GM10248 (cell line): ENCODE measurements at regions not wholly inside any gene's neighbourhood (a gene's known extent, or its start where the extent isn't known, plus 50 kb on each side); places are given as distances from the start of the nearest gene placed in this dataset.

Experiments used
- CTCF ChIA-PET: fragments of 300-600 bp; sonication (Branson Sonifier 250); formaldehyde crosslinking; extraction: SDS; loops from one replicate; lab custom pipeline; 2021; ENCODE audit warnings: antibody characterized with exemption; lab: Yijun Ruan, JAX
- POLR2A ChIA-PET: fragments of 350-650 bp; sonication (Branson Sonifier 250); formaldehyde crosslinking; extraction: SDS; loops from one replicate; lab custom pipeline; 2020; ENCODE audit warnings: antibody characterized with exemption; lab: Yijun Ruan, JAX
- DNase-seq: peaks from one replicate; pipeline ENCODE4 v3.0.0; 2012; ENCODE audit errors: extremely low spot score
- TF ChIP-seq, protein P1 (sequence below): IDR thresholded peaks from 2 replicates; pipeline ENCODE4 v1.5.1; 2012; ENCODE audit warnings: mild to moderate bottlenecking, low read depth; ENCODE audit errors: extremely low read depth, missing control alignments, control extremely low read depth

DNA sequence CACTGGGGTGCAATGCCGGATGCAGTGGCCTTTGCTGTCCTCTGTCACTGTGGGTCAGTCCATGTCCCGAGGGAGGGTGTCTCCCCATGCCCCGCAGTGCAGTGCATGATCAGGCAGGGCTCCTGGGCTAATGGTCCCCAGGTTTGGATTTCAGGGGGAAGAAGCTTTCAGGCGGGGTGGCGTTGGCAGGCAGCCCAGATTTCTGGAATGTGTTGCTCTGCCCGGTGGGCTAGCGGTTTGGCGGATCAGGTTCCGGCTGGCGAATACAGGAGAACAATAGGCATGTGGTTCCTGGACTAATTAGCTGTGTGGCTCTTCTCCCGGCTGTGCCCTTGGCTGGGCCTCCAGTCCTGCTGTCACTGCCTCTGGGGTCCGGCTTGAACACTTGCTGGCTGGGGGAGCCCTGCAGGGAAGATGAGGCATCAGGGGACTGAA lies 141.3 kb downstream of the FGF9 start:
- ChIA-PET CTCF (interaction anchor here (1.7 kb wide), 1 partner anchor 10 kb away, joined by 3 read pairs; no protein-coding TSS in a partner anchor), POLR2A (no interaction called here)
- no peak for DNase-seq
- TF ChIP-seq, protein P1, sequence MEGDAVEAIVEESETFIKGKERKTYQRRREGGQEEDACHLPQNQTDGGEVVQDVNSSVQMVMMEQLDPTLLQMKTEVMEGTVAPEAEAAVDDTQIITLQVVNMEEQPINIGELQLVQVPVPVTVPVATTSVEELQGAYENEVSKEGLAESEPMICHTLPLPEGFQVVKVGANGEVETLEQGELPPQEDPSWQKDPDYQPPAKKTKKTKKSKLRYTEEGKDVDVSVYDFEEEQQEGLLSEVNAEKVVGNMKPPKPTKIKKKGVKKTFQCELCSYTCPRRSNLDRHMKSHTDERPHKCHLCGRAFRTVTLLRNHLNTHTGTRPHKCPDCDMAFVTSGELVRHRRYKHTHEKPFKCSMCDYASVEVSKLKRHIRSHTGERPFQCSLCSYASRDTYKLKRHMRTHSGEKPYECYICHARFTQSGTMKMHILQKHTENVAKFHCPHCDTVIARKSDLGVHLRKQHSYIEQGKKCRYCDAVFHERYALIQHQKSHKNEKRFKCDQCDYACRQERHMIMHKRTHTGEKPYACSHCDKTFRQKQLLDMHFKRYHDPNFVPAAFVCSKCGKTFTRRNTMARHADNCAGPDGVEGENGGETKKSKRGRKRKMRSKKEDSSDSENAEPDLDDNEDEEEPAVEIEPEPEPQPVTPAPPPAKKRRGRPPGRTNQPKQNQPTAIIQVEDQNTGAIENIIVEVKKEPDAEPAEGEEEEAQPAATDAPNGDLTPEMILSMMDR, result no peak

DNA sequence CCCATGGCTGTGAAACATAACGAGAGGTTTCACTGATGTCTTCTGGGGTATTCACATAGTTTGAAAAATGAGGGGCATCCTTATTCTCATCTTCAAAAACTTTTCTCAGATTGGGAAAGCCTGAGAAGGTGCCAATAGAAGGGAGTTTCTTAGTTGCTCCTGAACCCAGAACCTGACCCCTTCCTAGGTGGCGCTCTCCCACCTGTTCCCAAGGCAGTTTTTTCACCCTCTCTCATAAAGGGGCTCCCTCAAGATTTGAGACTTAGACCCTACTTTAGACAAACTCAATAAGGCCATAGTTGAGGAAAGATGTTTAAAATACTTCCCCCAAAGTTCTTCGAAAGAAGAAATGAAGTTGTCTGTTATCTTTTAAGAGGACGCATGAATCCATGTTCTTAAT lies 142.2 kb downstream of the FGF9 start:
- POLR2A ChIA-PET, result no interaction called here

DNA sequence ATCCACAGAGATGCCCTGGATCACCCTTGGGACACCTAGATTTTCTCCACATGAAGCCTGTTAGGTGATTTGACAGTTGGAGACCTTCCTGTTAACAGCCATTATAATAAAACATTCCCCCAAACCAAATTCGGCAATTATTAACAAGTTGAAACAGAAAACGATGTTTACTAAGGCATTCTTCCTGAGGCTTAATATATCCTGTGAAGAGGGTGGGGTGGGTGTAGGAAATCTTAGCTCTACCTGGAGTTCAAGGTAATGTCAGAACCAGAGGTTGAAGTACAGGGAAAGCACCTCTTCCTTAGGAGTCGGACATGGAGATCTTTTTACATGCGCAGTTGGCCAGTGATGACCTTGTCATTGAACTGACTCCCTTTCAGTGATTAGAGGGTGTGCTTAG lies 143.0 kb downstream of the FGF9 start:
- no peak for DNase-seq
- ChIA-PET POLR2A (no interaction called here), CTCF (no interaction called here)
- TF ChIP-seq, protein P1, result no peak

More for the DNA sequence above, 142.2 kb downstream of the FGF9 start:
- TF ChIP-seq, protein P1, result no peak
- CTCF ChIA-PET, result no interaction called here
- DNase-seq, result no peak

DNA sequence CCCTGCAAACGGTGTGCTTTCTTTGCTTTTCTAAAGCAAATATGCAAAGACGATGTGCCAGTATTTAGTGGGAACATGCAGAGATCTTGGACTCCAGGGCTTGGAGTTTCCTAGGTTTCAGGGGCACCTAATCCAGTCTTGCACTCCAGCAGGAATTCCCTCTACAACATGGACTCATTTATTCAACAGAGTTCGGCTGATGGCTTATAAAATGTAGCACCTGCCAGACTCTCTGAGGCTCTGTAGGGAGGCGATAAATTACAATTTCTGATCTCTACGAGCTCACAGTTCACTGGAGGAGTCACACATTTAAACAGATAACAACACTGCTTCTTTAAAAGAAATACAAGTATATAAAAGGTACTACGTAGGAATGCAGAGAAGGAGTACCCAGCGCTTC lies 143.7 kb downstream of the FGF9 start:
- ChIA-PET CTCF (no interaction called here), POLR2A (no interaction called here)
- TF ChIP-seq, protein P1, result no peak
- no peak for DNase-seq

DNA sequence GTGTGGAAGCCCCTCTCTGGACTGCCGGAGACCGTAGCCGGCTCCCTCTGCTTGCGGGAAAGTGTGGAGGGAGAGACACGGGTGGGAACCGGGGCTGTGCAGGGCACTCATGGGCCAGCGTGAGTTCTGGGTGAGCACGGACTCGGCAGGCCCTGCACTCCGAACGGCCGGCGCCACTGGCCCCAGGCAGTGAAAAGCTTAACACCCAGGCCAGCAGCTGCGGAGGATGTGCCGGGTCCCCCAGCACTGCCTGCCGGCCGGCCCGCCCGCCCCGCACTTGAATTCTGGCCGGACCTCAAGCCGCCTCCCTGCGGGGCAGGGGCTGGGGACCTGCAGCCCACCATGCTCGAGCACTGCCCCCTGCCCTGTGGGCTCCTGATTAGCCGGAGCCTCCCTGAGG lies 147.0 kb downstream of the FGF9 start:
- ChIA-PET POLR2A (no interaction called here), CTCF (no interaction called here)
- DNase-seq, result no peak
- TF ChIP-seq, protein P1, result no peak

DNA sequence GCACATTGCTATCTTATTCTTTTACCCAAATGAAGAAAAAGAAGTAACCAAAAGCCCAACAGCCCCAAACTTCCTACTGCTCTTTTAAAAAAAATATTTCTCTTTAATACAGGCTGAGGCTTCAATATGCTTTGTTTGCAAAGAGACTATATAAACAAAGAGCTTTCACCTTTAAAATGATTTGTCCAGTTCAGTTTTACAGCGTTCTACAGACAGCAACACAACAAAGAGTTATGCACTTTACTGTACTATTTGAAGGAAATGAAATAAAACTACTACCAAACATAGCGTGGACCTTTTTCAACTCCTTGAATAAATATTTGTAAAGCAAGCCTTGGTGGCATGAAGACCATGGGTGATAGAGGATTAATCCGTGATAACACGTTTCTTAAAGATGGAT lies 151.2 kb downstream of the FGF9 start:
- ChIA-PET POLR2A (no interaction called here), CTCF (interaction anchor here (1.2 kb wide), 1 partner anchor 27 kb away, joined by 3 read pairs; no protein-coding TSS in a partner anchor)
- TF ChIP-seq, protein P1, result no peak
- DNase-seq, result no peak
